ENCODE measurements at regions not wholly inside any gene's neighbourhood (a gene's known extent, or its start where the extent isn't known, plus 50 kb on each side); places are given as distances from the start of the nearest gene placed in this dataset.

GRCh38 chr7:25762511-25763462 is 389.2 kb upstream of the NFE2L3 start:
- in situ Hi-C loops (cut with HindIII; ENCODE audit: low sequenced_read_pairs) = no loop called here

GRCh38 chr7:25763463-25763860 is 388.5 kb upstream of the NFE2L3 start:
- in situ Hi-C loops (cut with HindIII; ENCODE audit: low sequenced_read_pairs) = no loop called here

GRCh38 chr7:25765110-25765655 is 386.8 kb upstream of the NFE2L3 start:
- in situ Hi-C loops (cut with HindIII; ENCODE audit: low sequenced_read_pairs) = no loop called here

GRCh38 chr7:25770235-25770634 is 381.8 kb upstream of the NFE2L3 start:
- in situ Hi-C loops (cut with HindIII; ENCODE audit: low sequenced_read_pairs) = no loop called here

GRCh38 chr7:25770670-25771069 is 381.3 kb upstream of the NFE2L3 start:
- in situ Hi-C loops (cut with HindIII; ENCODE audit: low sequenced_read_pairs) = no loop called here

- in situ Hi-C loops (cut with HindIII; ENCODE audit: low sequenced_read_pairs) = no loop called here
These were observed 380.5 kb upstream of the NFE2L3 start for GRCh38 chr7:25771491-25771890.

- in situ Hi-C loops (cut with HindIII; ENCODE audit: low sequenced_read_pairs) = no loop called here
These were observed 379.2 kb upstream of the NFE2L3 start for GRCh38 chr7:25772802-25773201.

- in situ Hi-C loops (cut with HindIII; ENCODE audit: low sequenced_read_pairs) = no loop called here
These were observed 377.3 kb upstream of the NFE2L3 start for GRCh38 chr7:25774675-25775074.

GRCh38 chr7:25775570-25775969 is 376.4 kb upstream of the NFE2L3 start:
- in situ Hi-C loops (cut with HindIII; ENCODE audit: low sequenced_read_pairs) = no loop called here

- in situ Hi-C loops (cut with HindIII; ENCODE audit: low sequenced_read_pairs) = no loop called here
These were observed 375.8 kb upstream of the NFE2L3 start for GRCh38 chr7:25775999-25776743.

- in situ Hi-C loops (cut with HindIII; ENCODE audit: low sequenced_read_pairs) = no loop called here
These were observed 375.3 kb upstream of the NFE2L3 start for GRCh38 chr7:25776744-25777123.

GRCh38 chr7:25777969-25778708 is 373.9 kb upstream of the NFE2L3 start:
- in situ Hi-C loops (cut with HindIII; ENCODE audit: low sequenced_read_pairs) = no loop called here

GRCh38 chr7:25779002-25779546 is 372.9 kb upstream of the NFE2L3 start:
- in situ Hi-C loops (cut with HindIII; ENCODE audit: low sequenced_read_pairs) = no loop called here

- in situ Hi-C loops (cut with HindIII; ENCODE audit: low sequenced_read_pairs) = no loop called here
These were observed 371.1 kb upstream of the NFE2L3 start for GRCh38 chr7:25780904-25781303.

GRCh38 chr7:25781704-25782103 is 370.3 kb upstream of the NFE2L3 start:
- in situ Hi-C loops (cut with HindIII; ENCODE audit: low sequenced_read_pairs) = no loop called here

GRCh38 chr7:25786936-25787335 is 365.1 kb upstream of the NFE2L3 start:
- in situ Hi-C loops (cut with HindIII; ENCODE audit: low sequenced_read_pairs) = no loop called here

- in situ Hi-C loops (cut with HindIII; ENCODE audit: low sequenced_read_pairs) = no loop called here
These were observed 364.7 kb upstream of the NFE2L3 start for GRCh38 chr7:25787336-25787735.

- in situ Hi-C loops (cut with HindIII; ENCODE audit: low sequenced_read_pairs) = no loop called here
These were observed 363.6 kb upstream of the NFE2L3 start for GRCh38 chr7:25788371-25788770.

- in situ Hi-C loops (cut with HindIII; ENCODE audit: low sequenced_read_pairs) = no loop called here
These were observed 362.9 kb upstream of the NFE2L3 start for GRCh38 chr7:25788961-25789620.

All from endothelial cell of hepatic sinusoid (primary cell).